H1 (cell line): ENCODE measurements at regions not wholly inside any gene's neighbourhood (a gene's known extent, or its start where the extent isn't known, plus 50 kb on each side); places are given as distances from the start of the nearest gene placed in this dataset.

Experiments
- CTCF ChIA-PET: fragments of 300-600 bp; sonication (Branson Sonifier 250); formaldehyde crosslinking; loops from one replicate; lab custom pipeline; 2021; ENCODE audit not compliant: partially characterized antibody; lab: Charles Lee
- POLR2A ChIA-PET: fragments of 300-600 bp; sonication (Branson Sonifier 250); formaldehyde crosslinking; loops from one replicate; lab custom pipeline; 2021; ENCODE audit warnings: inconsistent platforms; ENCODE audit not compliant: partially characterized antibody; lab: Charles Lee
- DNase-seq, 2 experiments: peaks; one replicate each; pipeline versions ENCODE4 v3.0.0 to v3.0.0-alpha.2; 2010 to 2022; ENCODE audit warnings: low spot score in 2 of 2, low read depth in 1 of 2, mixed read lengths in 1 of 2
- FAIRE-seq: peaks from 2 replicates; lab custom pipeline; 2011; peaks lifted over from hg19 to GRCh38; lab: Jason Lieb, UNC
- H2AFZ ChIP-seq: 2 replicates; pipeline ENCODE4 v1.8.1; 2012; ENCODE audit warnings: low read length, inconsistent platforms
- H2AK5ac ChIP-seq: 2 replicates; pipeline ENCODE4 v1.6.1; 2013; ENCODE audit warnings: low read depth, low read length
- H2BK120ac ChIP-seq: replicated peaks from 2 replicates; pipeline ENCODE3; 2013; ENCODE audit warnings: low read depth, low read length, inconsistent platforms
- H2BK12ac ChIP-seq: 2 replicates; pipeline ENCODE4 v1.6.1; 2013; ENCODE audit warnings: low read depth, low read length
- H2BK15ac ChIP-seq: 2 replicates; pipeline ENCODE4 v1.6.1; 2013; ENCODE audit warnings: low read length
- H2BK20ac ChIP-seq: 2 replicates; pipeline ENCODE4 v1.6.1; 2013; ENCODE audit warnings: low read length
- H2BK5ac ChIP-seq: 2 replicates; pipeline ENCODE4 v1.6.1; 2013; ENCODE audit warnings: low read depth, low read length
- H3K14ac ChIP-seq: 2 replicates; pipeline ENCODE4 v1.6.1; 2013; ENCODE audit warnings: inconsistent platforms; ENCODE audit not compliant: insufficient read length
- H3K18ac ChIP-seq: 2 replicates; pipeline ENCODE4 v1.6.1; 2013; ENCODE audit warnings: low read length; ENCODE audit errors: extremely low read depth
- H3K23ac ChIP-seq: 2 replicates; pipeline ENCODE4 v1.6.1; 2013; ENCODE audit warnings: inconsistent platforms; ENCODE audit not compliant: insufficient read length
- H3K23me2 ChIP-seq: 2 replicates; pipeline ENCODE4 v1.6.1; 2013; ENCODE audit warnings: low read depth, low read length
- H3K27ac ChIP-seq: 2 replicates; pipeline ENCODE4 v1.6.1; 2011; ENCODE audit warnings: low read depth, low read length, inconsistent platforms
- H3K27me3 ChIP-seq, 4 experiments: replicated peaks in 1 of 4; 1 replicate in 1 of 4; 2 replicates in 3 of 4; pipeline versions ENCODE4 v1.6.1 to v1.8.1; 2011 to 2013; ENCODE audit warnings: low read length in 3 of 4, mild to moderate bottlenecking in 3 of 4, inconsistent platforms in 2 of 4, mixed read lengths in 2 of 4, moderate library complexity in 1 of 4; ENCODE audit not compliant: control insufficient read depth in 3 of 4, insufficient read depth in 3 of 4; ENCODE audit errors: extremely low read depth in 1 of 4
- H3K36me3 ChIP-seq, 4 experiments: 2 replicates each; pipeline versions ENCODE4 v1.6.1 to v1.8.1; 2011 to 2013; ENCODE audit warnings: mild to moderate bottlenecking in 4 of 4, low read length in 3 of 4, moderate library complexity in 2 of 4, control low read depth in 1 of 4, inconsistent platforms in 1 of 4; ENCODE audit not compliant: insufficient read depth in 4 of 4, control insufficient read depth in 2 of 4
- H3K4ac ChIP-seq: replicated peaks from 2 replicates; pipeline ENCODE3; 2013; ENCODE audit warnings: low read length, low read depth, mixed read lengths, inconsistent platforms; ENCODE audit not compliant: insufficient read length
- H3K4me1 ChIP-seq, 4 experiments: replicated peaks in 1 of 4; 1 replicate in 1 of 4; 2 replicates in 3 of 4; pipeline versions ENCODE4 v1.6.1 to v1.8.1; 2011 to 2013; ENCODE audit warnings: low read length in 3 of 4, inconsistent platforms in 2 of 4, mixed read lengths in 1 of 4; ENCODE audit not compliant: insufficient read depth in 4 of 4, control insufficient read depth in 3 of 4
- H3K4me2 ChIP-seq, 2 experiments: 2 replicates each; pipeline versions ENCODE4 v1.6.1 to v1.8.1; 2011 to 2013; ENCODE audit warnings: low read depth in 2 of 2, low read length in 2 of 2, control low read depth in 1 of 2, inconsistent platforms in 1 of 2, mild to moderate bottlenecking in 1 of 2; ENCODE audit not compliant: insufficient read depth in 1 of 2
- H3K4me3 ChIP-seq, 4 experiments: fragments of 200-600, 300-600 bp in 1 of 4; sonication (generic), shearing (Covaris generic), sonication (Bioruptor Twin) in 1 of 4; 2 replicates each; pipeline versions ENCODE4 v1.5.1 to v1.8.1; 2011 to 2016; ENCODE audit warnings: low read length in 4 of 4, low read depth in 3 of 4, control low read depth in 2 of 4, inconsistent platforms in 2 of 4, mild to moderate bottlenecking in 2 of 4, mixed read lengths in 1 of 4, moderate library complexity in 1 of 4; ENCODE audit not compliant: insufficient read depth in 2 of 4; ENCODE audit errors: extremely low read depth in 1 of 4
- H3K56ac ChIP-seq: replicated peaks from 2 replicates; pipeline ENCODE3; 2013; ENCODE audit warnings: low read depth, mild to moderate bottlenecking, mixed read lengths, low read length, inconsistent platforms; ENCODE audit not compliant: insufficient read length
- H3K79me1 ChIP-seq: 2 replicates; pipeline ENCODE4 v1.6.1; 2013; ENCODE audit warnings: low read depth, low read length, control low read depth
- H3K79me2 ChIP-seq, 2 experiments: 2 replicates each; pipeline versions ENCODE4 v1.6.1 to v1.8.1; 2012 to 2013; ENCODE audit warnings: low read length in 2 of 2, mild to moderate bottlenecking in 2 of 2, inconsistent platforms in 1 of 2; ENCODE audit not compliant: insufficient read depth in 2 of 2, control insufficient read depth in 1 of 2
- H3K9ac ChIP-seq, 4 experiments: replicated peaks in 1 of 4; 1 replicate in 1 of 4; 2 replicates in 3 of 4; pipeline versions ENCODE4 v1.6.1 to v1.8.1; 2011 to 2013; ENCODE audit warnings: low read depth in 3 of 4, low read length in 3 of 4, control low read depth in 2 of 4, mild to moderate bottlenecking in 2 of 4, moderate library complexity in 2 of 4, inconsistent platforms in 1 of 4; ENCODE audit errors: extremely low read depth in 1 of 4
- H3K9me3 ChIP-seq, 2 experiments: 2 replicates each; pipeline versions ENCODE4 v1.6.1 to v1.8.1; 2012 to 2013; ENCODE audit warnings: mild to moderate bottlenecking in 2 of 2, moderate library complexity in 2 of 2, control low read depth in 1 of 2, inconsistent platforms in 1 of 2, low read depth in 1 of 2, low read length in 1 of 2, mixed read lengths in 1 of 2; ENCODE audit not compliant: insufficient read depth in 2 of 2
- H4K20me1 ChIP-seq, 2 experiments: replicated peaks in 1 of 2; 2 replicates each; pipeline versions ENCODE3 to v1.8.1; 2011 to 2013; ENCODE audit warnings: inconsistent platforms in 2 of 2, low read length in 2 of 2, mild to moderate bottlenecking in 1 of 2; ENCODE audit not compliant: insufficient read depth in 2 of 2, control insufficient read depth in 1 of 2
- H4K5ac ChIP-seq: 2 replicates; pipeline ENCODE4 v1.6.1; 2013; ENCODE audit warnings: low read length, low read depth, mixed read lengths, inconsistent platforms; ENCODE audit not compliant: insufficient read length
- H4K8ac ChIP-seq: 2 replicates; pipeline ENCODE4 v1.8.0; 2013; ENCODE audit warnings: mild to moderate bottlenecking, moderate library complexity, low read length, inconsistent platforms; ENCODE audit not compliant: insufficient read depth; ENCODE audit errors: extremely low read depth
- H4K91ac ChIP-seq: replicated peaks from 2 replicates; pipeline ENCODE3; 2013; ENCODE audit warnings: low read length, mixed read lengths, inconsistent platforms; ENCODE audit not compliant: insufficient read length
- FOSL1 ChIP-seq: IDR thresholded peaks from 2 replicates; pipeline ENCODE4 v1.6.1; 2011; ENCODE audit warnings: mild to moderate bottlenecking, low read depth, low read length, moderate library complexity; ENCODE audit not compliant: insufficient read depth
- JUN ChIP-seq: IDR thresholded peaks from 2 replicates; pipeline ENCODE4 v1.6.1; 2011; ENCODE audit warnings: low read depth, mild to moderate bottlenecking, improper control_type of control experiment, low read length
- SIX5 ChIP-seq: IDR thresholded peaks from 2 replicates; pipeline ENCODE4 v1.6.1; 2011; ENCODE audit warnings: mild to moderate bottlenecking, low read depth, low read length
- SRF ChIP-seq: IDR thresholded peaks from 2 replicates; pipeline ENCODE4 v1.6.1; 2011; ENCODE audit warnings: mild to moderate bottlenecking, low read depth, low read length, moderate library complexity
- USF2 ChIP-seq: IDR thresholded peaks from 2 replicates; pipeline ENCODE4 v1.6.1; 2011; ENCODE audit warnings: low read length, improper control_type of control experiment
- ZNF274 ChIP-seq: IDR thresholded peaks from 2 replicates; pipeline ENCODE4 v1.7.0; 2012; ENCODE audit warnings: low read length, borderline replicate concordance; ENCODE audit errors: extremely low read depth
- WGBS, 2 experiments: shearing (Covaris generic) in 1 of 2; methylation state at CpG; one replicate each; pipeline versions ENCODE4 v1.1.6 to v1.1.7; 2013 to 2015; ENCODE audit warnings: low lambda C conversion rate in 2 of 2, mixed read lengths in 2 of 2, inconsistent platforms in 1 of 2, low coverage in 1 of 2, missing lambda C conversion rate in 1 of 2; ENCODE audit not compliant: insufficient replicate concordance in 2 of 2, insufficient coverage in 1 of 2, insufficient read length in 1 of 2; ENCODE audit errors: extremely low coverage in 1 of 2, missing lambda C conversion rate in 1 of 2; 5-methylcytosine and 5-hydroxymethylcytosine counted together
- TF ChIP-seq, protein P1 (sequence below): IDR thresholded peaks from 2 replicates; pipeline ENCODE4 v1.6.1; 2012; ENCODE audit warnings: inconsistent platforms
- TF ChIP-seq, protein P2 (sequence below): IDR thresholded peaks from 2 replicates; pipeline ENCODE4 v1.6.1; 2012; ENCODE audit warnings: low read length, inconsistent platforms

DNA sequence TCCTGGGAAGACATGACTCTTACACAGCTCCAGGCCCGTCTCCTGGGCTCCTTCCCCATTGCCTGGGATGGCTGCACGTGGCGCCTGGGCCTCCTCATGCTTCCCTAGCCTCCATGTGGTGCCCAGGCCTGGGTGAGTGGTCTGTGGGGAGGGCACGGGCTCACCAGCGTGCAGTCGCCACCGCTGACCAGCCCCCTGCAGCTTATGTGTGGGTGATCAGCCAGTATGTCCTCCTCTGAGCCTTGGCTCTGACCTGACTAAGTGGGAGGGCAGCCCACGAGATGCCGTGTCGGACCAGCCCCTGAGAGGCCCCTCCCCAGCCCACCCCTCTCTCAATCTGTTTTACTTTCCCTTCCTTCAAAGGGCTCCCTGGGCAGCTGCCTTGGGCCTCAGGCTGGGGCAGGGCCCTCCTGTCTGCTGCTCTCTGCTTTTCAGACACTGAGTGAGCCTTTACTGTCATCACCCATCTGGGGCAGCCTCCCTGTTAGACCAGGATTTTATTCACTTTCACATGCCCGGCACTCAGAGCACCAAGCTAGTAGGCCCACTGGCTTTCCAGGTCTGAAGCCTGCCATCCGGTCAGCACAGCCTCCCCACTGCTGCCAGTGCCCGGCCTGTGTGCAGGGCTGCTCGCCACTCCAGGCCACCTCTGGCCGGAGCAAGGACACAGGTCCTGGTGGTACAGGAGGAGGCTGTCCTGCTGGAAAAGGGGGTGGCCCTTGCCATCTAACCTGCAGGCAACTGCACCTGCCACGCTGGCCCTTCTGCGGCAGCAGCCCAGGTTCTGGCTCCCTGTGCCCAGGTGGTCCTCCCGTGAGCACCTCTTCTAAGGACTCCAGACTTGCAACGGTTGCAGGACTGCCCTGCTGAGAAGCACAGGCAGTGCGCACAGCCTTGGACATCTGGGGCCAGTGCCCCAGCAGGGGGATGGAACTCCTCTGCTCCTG, 84.9 kb upstream of the HPCAL1 start:
- Histone ChIP-seq H2BK15ac (no peak overlapping the region), H3K79me1 (no peaks in the 10 kb centered on the region), H2BK12ac (no peak overlapping the region), H3K9me3 (no peaks in the 10 kb centered on the region), H2BK5ac (no peak overlapping the region), H4K5ac (no peak overlapping the region), H3K18ac (no peak overlapping the region), H3K23me2 (no peaks in the 10 kb centered on the region), H3K23ac (no peak overlapping the region), H4K8ac (peak overlapping the region; percentile 18; the same call in 1 of the 2 replicates), H2BK120ac (no peak overlapping the region), H3K9ac (no peak overlapping the region), H3K36me3 (no peaks in the 10 kb centered on the region), H4K91ac (no peak overlapping the region), H3K4me3 (no peak overlapping the region), H3K56ac (no peak overlapping the region), H4K20me1 (no peaks in the 10 kb centered on the region), H3K4me2 (no peak overlapping the region), H3K14ac (no peak overlapping the region), H3K27ac (no peak overlapping the region; the same call in 1 of the 2 replicates), H3K4me1 (no peaks in the 10 kb centered on the region), H3K27me3 (no peaks in the 10 kb centered on the region; a peak in 2 of 7 replicates), H3K79me2 (no peaks in the 10 kb centered on the region), H2BK20ac (no peak overlapping the region), H2AK5ac (no peak overlapping the region), H3K4ac (no peak overlapping the region), H2AFZ (no peak overlapping the region)
- FAIRE-seq: no peak
- ChIA-PET POLR2A (interaction anchor here (0.6 to 0.8 kb wide), 2 partner anchors 8 to 200 kb away, joined by 3 read pairs; no protein-coding TSS in a partner anchor), CTCF (interaction anchor here (0.6 to 1.6 kb wide), 6 partner anchors 8 to 217 kb away, joined by 3 to 4 read pairs (median 4); no protein-coding TSS in a partner anchor)
- WGBS, 2 experiments: 89% methylated on average over 12 of the region's 20 CpGs; no CpG with 5 or more reads in 1 of the 2 experiments
- no peak for DNase-seq
- TF ChIP-seq FOSL1: no peak
- TF ChIP-seq ZNF274: no peak
- TF ChIP-seq JUN: no peak
- TF ChIP-seq USF2: no peak
- TF ChIP-seq, protein P1, sequence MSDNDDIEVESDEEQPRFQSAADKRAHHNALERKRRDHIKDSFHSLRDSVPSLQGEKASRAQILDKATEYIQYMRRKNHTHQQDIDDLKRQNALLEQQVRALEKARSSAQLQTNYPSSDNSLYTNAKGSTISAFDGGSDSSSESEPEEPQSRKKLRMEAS: no peak
- no peak for TF ChIP-seq SIX5
- TF ChIP-seq, protein P2, sequence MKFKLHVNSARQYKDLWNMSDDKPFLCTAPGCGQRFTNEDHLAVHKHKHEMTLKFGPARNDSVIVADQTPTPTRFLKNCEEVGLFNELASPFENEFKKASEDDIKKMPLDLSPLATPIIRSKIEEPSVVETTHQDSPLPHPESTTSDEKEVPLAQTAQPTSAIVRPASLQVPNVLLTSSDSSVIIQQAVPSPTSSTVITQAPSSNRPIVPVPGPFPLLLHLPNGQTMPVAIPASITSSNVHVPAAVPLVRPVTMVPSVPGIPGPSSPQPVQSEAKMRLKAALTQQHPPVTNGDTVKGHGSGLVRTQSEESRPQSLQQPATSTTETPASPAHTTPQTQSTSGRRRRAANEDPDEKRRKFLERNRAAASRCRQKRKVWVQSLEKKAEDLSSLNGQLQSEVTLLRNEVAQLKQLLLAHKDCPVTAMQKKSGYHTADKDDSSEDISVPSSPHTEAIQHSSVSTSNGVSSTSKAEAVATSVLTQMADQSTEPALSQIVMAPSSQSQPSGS: no peak
- no peak for TF ChIP-seq SRF
